GM21381 (cell line): ENCODE measurements at regions not wholly inside any gene's neighbourhood (a gene's known extent, or its start where the extent isn't known, plus 50 kb on each side); places are given as distances from the start of the nearest gene placed in this dataset.
A peak's percentile ranks its signal among the peaks of the same experiment; 100 is the strongest.

Experiments
- ATAC-seq: cut with Tn5 transposase; IDR thresholded peaks from one replicate; pipeline ENCODE4 v1.9.1; 2021; ENCODE audit warnings: mild to moderate bottlenecking, moderate library complexity; ENCODE audit not compliant: unreplicated experiment

- peak; percentile 12 for ATAC-seq
These were observed 138.8 kb upstream of the ID2 start for GRCh38 chr2:8543060-8543382.

GRCh38 chr2:8543383-8544170 lies 138.3 kb upstream of the ID2 start:
- ATAC-seq: peak; percentile 77

GRCh38 chr2:8544171-8544785 lies 137.6 kb upstream of the ID2 start:
- ATAC-seq: peak; percentile 0

GRCh38 chr2:8544786-8545694 lies 136.8 kb upstream of the ID2 start:
- peak; percentile 49 for ATAC-seq

GRCh38 chr2:8545695-8546611 lies 135.9 kb upstream of the ID2 start:
- no peak for ATAC-seq

- no peak for ATAC-seq
These were observed 135.1 kb upstream of the ID2 start for GRCh38 chr2:8546612-8547283.

- ATAC-seq: no peak
These were observed 134.4 kb upstream of the ID2 start for GRCh38 chr2:8547284-8548064.

GRCh38 chr2:8548065-8548618 lies 133.7 kb upstream of the ID2 start:
- ATAC-seq: no peak

- no peak for ATAC-seq
These were observed 133.2 kb upstream of the ID2 start for GRCh38 chr2:8548619-8549150.

GRCh38 chr2:8549273-8549922 lies 132.5 kb upstream of the ID2 start:
- ATAC-seq: no peak

GRCh38 chr2:8549942-8550341 lies 131.9 kb upstream of the ID2 start:
- no peak for ATAC-seq

GRCh38 chr2:8550481-8550880 lies 131.4 kb upstream of the ID2 start:
- no peak for ATAC-seq

- no peak for ATAC-seq
These were observed 130.8 kb upstream of the ID2 start for GRCh38 chr2:8550937-8551621.

- ATAC-seq: peak; percentile 58
These were observed 130.2 kb upstream of the ID2 start for GRCh38 chr2:8551622-8552074.

GRCh38 chr2:8552293-8552801 lies 129.5 kb upstream of the ID2 start:
- ATAC-seq: no peak

GRCh38 chr2:8553643-8554042 lies 128.2 kb upstream of the ID2 start:
- no peak for ATAC-seq

- ATAC-seq: no peak
These were observed 127.5 kb upstream of the ID2 start for GRCh38 chr2:8554296-8554806.
